ENCODE measurements at regions not wholly inside any gene's neighbourhood (a gene's known extent, or its start where the extent isn't known, plus 50 kb on each side); places are given as distances from the start of the nearest gene placed in this dataset.

- Histone ChIP-seq H3K4me3 (replicated peaks in 1 of 4; ENCODE audit: control extremely low read depth in 1 of 4, insufficient read depth in 1 of 4, low read depth in 3 of 4, low read length in 4 of 4) (no peak overlapping the region), H3K27me3 (ENCODE audit: control insufficient read depth, insufficient read depth, low read length) (no peaks in the 10 kb centered on the region), H3K4me1 (ENCODE audit: control insufficient read depth, extremely low read depth, insufficient read depth, low read length) (no peaks in the 10 kb centered on the region), H3K79me2 (ENCODE audit: control insufficient read depth, insufficient read depth, low read length) (no peaks in the 10 kb centered on the region), H3K27ac (ENCODE audit: insufficient read depth, low read length) (no peak overlapping the region), H2AFZ (ENCODE audit: low read length) (no peak overlapping the region), H3K9ac (ENCODE audit: insufficient read depth, low read length) (no peak overlapping the region), H3K9me3 (ENCODE audit: control insufficient read depth, insufficient read depth, low read depth, low read length) (no peaks in the 10 kb centered on the region), H3K36me3 (ENCODE audit: control insufficient read depth, insufficient read depth, low read length) (no peaks in the 10 kb centered on the region), H3K4me2 (ENCODE audit: extremely low read depth, insufficient read depth, low read length) (no peak overlapping the region), H4K20me1 (ENCODE audit: control insufficient read depth, extremely low read depth, insufficient read depth, low read length) (no peaks in the 10 kb centered on the region)
- TF ChIP-seq CTCF (conservative IDR thresholded peaks at IDR 0.05 in 1 of 2, IDR thresholded peaks at IDR 0.05 in 1 of 2; ENCODE audit: low read depth in 1 of 2, low read length in 2 of 2) (no peak), EZH2 (IDR thresholded peaks at IDR 0.05; ENCODE audit: low read length, missing control alignments) (no peak)
- DNase-seq (ENCODE audit: low read depth in 2 of 2) = peak in 1 of 2 donors; percentile 21
Measured at GRCh38 chr2:142536492-142536891, 341.0 kb upstream of the KYNU start.

GRCh38 chr2:142535311-142535710, 342.2 kb upstream of the KYNU start:
- Histone ChIP-seq H3K9me3 (ENCODE audit: control insufficient read depth, insufficient read depth, low read depth, low read length) (no peaks in the 10 kb centered on the region), H3K27me3 (ENCODE audit: control insufficient read depth, insufficient read depth, low read length) (no peaks in the 10 kb centered on the region), H3K4me2 (ENCODE audit: extremely low read depth, insufficient read depth, low read length) (no peak overlapping the region), H2AFZ (ENCODE audit: low read length) (no peak overlapping the region), H3K36me3 (ENCODE audit: control insufficient read depth, insufficient read depth, low read length) (no peaks in the 10 kb centered on the region), H3K79me2 (ENCODE audit: control insufficient read depth, insufficient read depth, low read length) (no peaks in the 10 kb centered on the region), H4K20me1 (ENCODE audit: control insufficient read depth, extremely low read depth, insufficient read depth, low read length) (no peaks in the 10 kb centered on the region), H3K4me1 (ENCODE audit: control insufficient read depth, extremely low read depth, insufficient read depth, low read length) (no peaks in the 10 kb centered on the region), H3K4me3 (replicated peaks in 1 of 4; ENCODE audit: control extremely low read depth in 1 of 4, insufficient read depth in 1 of 4, low read depth in 3 of 4, low read length in 4 of 4) (no peak overlapping the region), H3K27ac (ENCODE audit: insufficient read depth, low read length) (no peak overlapping the region), H3K9ac (ENCODE audit: insufficient read depth, low read length) (no peak overlapping the region)
- DNase-seq (ENCODE audit: low read depth in 2 of 2) = no peak
- TF ChIP-seq EZH2 (IDR thresholded peaks at IDR 0.05; ENCODE audit: low read length, missing control alignments) (no peak), CTCF (conservative IDR thresholded peaks at IDR 0.05 in 1 of 2, IDR thresholded peaks at IDR 0.05 in 1 of 2; ENCODE audit: low read depth in 1 of 2, low read length in 2 of 2) (no peak)

GRCh38 chr2:142533177-142533576, 344.3 kb upstream of the KYNU start:
- H2AFZ ChIP-seq (ENCODE audit: low read length) = no peak overlapping the region
- TF ChIP-seq CTCF (conservative IDR thresholded peaks at IDR 0.05 in 1 of 2, IDR thresholded peaks at IDR 0.05 in 1 of 2; ENCODE audit: low read depth in 1 of 2, low read length in 2 of 2) (no peak), EZH2 (IDR thresholded peaks at IDR 0.05; ENCODE audit: low read length, missing control alignments) (no peak)
- H3K27ac ChIP-seq (ENCODE audit: insufficient read depth, low read length) = no peak overlapping the region
- H3K9ac ChIP-seq (ENCODE audit: insufficient read depth, low read length) = no peak overlapping the region
- no peaks in the 10 kb centered on the region for H3K4me1 ChIP-seq (ENCODE audit: control insufficient read depth, extremely low read depth, insufficient read depth, low read length)
- peak in 1 of 2 donors; percentile 0 for DNase-seq (ENCODE audit: low read depth in 2 of 2)
- H3K79me2 ChIP-seq (ENCODE audit: control insufficient read depth, insufficient read depth, low read length) = no peaks in the 10 kb centered on the region
- no peak overlapping the region for H3K4me3 ChIP-seq (replicated peaks in 1 of 4; ENCODE audit: control extremely low read depth in 1 of 4, insufficient read depth in 1 of 4, low read depth in 3 of 4, low read length in 4 of 4)
- H3K36me3 ChIP-seq (ENCODE audit: control insufficient read depth, insufficient read depth, low read length) = no peaks in the 10 kb centered on the region
- H3K4me2 ChIP-seq (ENCODE audit: extremely low read depth, insufficient read depth, low read length) = no peak overlapping the region
- no peaks in the 10 kb centered on the region for H4K20me1 ChIP-seq (ENCODE audit: control insufficient read depth, extremely low read depth, insufficient read depth, low read length)
- no peaks in the 10 kb centered on the region for H3K27me3 ChIP-seq (ENCODE audit: control insufficient read depth, insufficient read depth, low read length)
- no peaks in the 10 kb centered on the region for H3K9me3 ChIP-seq (ENCODE audit: control insufficient read depth, insufficient read depth, low read depth, low read length)
